Stimulated activated naive CD8-positive, alpha-beta T cell treated with anti-CD3 and anti-CD28 coated beads, Interleukin-15, Interleukin-2, amounts not matched to agents 100 ng/mL and 50 ng/mL, for 24 hours (primary cell): ENCODE measurements at regions not wholly inside any gene's neighbourhood (a gene's known extent, or its start where the extent isn't known, plus 50 kb on each side); places are given as distances from the start of the nearest gene placed in this dataset.
A peak's percentile ranks its signal among the peaks of the same experiment; 100 is the strongest.

Source experiments
- H3K27ac Mint-ChIP-seq: one replicate; pipeline ENCODE4 v1.8.0; 2021; ENCODE audit warnings: mild to moderate bottlenecking, mixed read lengths
- H3K27me3 Mint-ChIP-seq: one replicate; pipeline ENCODE4 v1.8.0; 2021; ENCODE audit warnings: mixed read lengths
- H3K36me3 Mint-ChIP-seq: one replicate; pipeline ENCODE4 v1.8.0; 2021; ENCODE audit warnings: low read depth, mixed read lengths
- H3K4me1 Mint-ChIP-seq: one replicate; pipeline ENCODE4 v1.8.0; 2021; ENCODE audit warnings: low read depth, mixed read lengths
- H3K4me3 Mint-ChIP-seq: one replicate; pipeline ENCODE4 v1.8.0; 2021; ENCODE audit warnings: mild to moderate bottlenecking, mixed read lengths
- H3K9me3 Mint-ChIP-seq: one replicate; pipeline ENCODE4 v1.8.0; 2021; ENCODE audit warnings: mixed read lengths

DNA sequence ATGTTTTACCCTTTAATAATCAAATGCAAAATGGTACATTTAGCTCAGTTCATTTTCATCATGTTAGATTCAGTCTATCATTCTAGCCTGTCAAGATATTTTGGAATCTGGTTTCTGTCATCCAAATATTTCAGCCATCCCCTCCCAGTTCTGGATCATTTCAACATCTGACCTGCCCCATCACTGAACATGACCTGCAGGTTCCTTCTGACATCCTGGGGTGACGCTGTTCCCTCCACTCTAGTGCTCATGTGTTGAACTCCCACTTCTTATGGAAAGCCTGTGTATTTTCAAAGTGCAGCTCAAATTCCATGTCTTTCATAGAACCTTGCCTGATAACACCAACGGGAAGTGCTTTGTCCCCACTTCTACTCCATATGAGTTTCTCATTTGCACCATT lies 320.0 kb upstream of the TNP1 start:
- no peaks in the 10 kb centered on the region for H3K36me3 Mint-ChIP-seq
- no peaks in the 10 kb centered on the region for H3K9me3 Mint-ChIP-seq
- peaks cover 6% of the 10 kb centered on the region for H3K27me3 Mint-ChIP-seq
- no peaks in the 10 kb centered on the region for H3K4me1 Mint-ChIP-seq
- no peak overlapping the region for H3K4me3 Mint-ChIP-seq
- no peak overlapping the region for H3K27ac Mint-ChIP-seq

- Mint-ChIP-seq H3K27me3 (peaks cover 11% of the 10 kb centered on the region), H3K4me1 (no peaks in the 10 kb centered on the region), H3K36me3 (no peaks in the 10 kb centered on the region), H3K27ac (no peak overlapping the region), H3K9me3 (no peaks in the 10 kb centered on the region), H3K4me3 (no peak overlapping the region)
Measured at GRCh38 chr2:217178341-217178740, 318.5 kb upstream of the TNP1 start.

- no peaks in the 10 kb centered on the region for H3K9me3 Mint-ChIP-seq
Measured at GRCh38 chr2:217177720-217178119, 317.9 kb upstream of the TNP1 start.

DNA sequence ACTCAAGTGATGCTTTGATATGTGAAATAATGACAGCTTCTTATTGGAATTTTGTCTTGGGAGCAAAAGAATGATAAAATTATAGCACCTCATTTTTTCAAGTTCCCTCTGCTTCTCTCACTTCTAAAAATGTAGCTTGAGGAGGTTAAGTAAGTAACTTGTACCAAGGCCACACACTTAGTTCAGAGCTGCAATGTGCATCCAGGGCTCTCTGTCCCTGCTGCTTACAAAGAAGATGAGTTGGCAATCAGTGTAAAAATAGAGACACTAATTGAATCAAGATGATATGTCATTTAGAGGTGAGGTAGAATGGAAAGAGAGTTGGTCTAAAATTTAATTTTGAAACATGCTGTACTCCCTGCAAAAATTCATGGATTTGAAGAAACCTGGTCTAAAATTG lies 312.0 kb upstream of the TNP1 start:
- no peaks in the 10 kb centered on the region for H3K36me3 Mint-ChIP-seq
- H3K27me3 Mint-ChIP-seq = peaks cover 36% of the 10 kb centered on the region
- no peak overlapping the region for H3K27ac Mint-ChIP-seq
- H3K4me3 Mint-ChIP-seq = no peak overlapping the region
- no peaks in the 10 kb centered on the region for H3K4me1 Mint-ChIP-seq
- peaks cover 6% of the 10 kb centered on the region for H3K9me3 Mint-ChIP-seq

More at GRCh38 chr2:217177720-217178119, 317.9 kb upstream of the TNP1 start:
- no peak overlapping the region for H3K4me3 Mint-ChIP-seq
- peaks cover 11% of the 10 kb centered on the region for H3K27me3 Mint-ChIP-seq
- no peak overlapping the region for H3K27ac Mint-ChIP-seq
- no peaks in the 10 kb centered on the region for H3K36me3 Mint-ChIP-seq
- H3K4me1 Mint-ChIP-seq = no peaks in the 10 kb centered on the region

- no peak overlapping the region for H3K4me3 Mint-ChIP-seq
- H3K36me3 Mint-ChIP-seq = no peaks in the 10 kb centered on the region
- H3K9me3 Mint-ChIP-seq = peaks cover 6% of the 10 kb centered on the region
- no peak overlapping the region for H3K27ac Mint-ChIP-seq
- peaks cover 35% of the 10 kb centered on the region for H3K27me3 Mint-ChIP-seq
- H3K4me1 Mint-ChIP-seq = no peaks in the 10 kb centered on the region
Measured at GRCh38 chr2:217168496-217168895, 308.6 kb upstream of the TNP1 start.

- Mint-ChIP-seq H3K27ac (no peak overlapping the region), H3K9me3 (peaks cover 6% of the 10 kb centered on the region), H3K4me3 (no peak overlapping the region), H3K4me1 (peaks cover 8% of the 10 kb centered on the region), H3K36me3 (no peaks in the 10 kb centered on the region), H3K27me3 (peaks cover 34% of the 10 kb centered on the region)
Measured at GRCh38 chr2:217167531-217167930, 307.7 kb upstream of the TNP1 start.

DNA sequence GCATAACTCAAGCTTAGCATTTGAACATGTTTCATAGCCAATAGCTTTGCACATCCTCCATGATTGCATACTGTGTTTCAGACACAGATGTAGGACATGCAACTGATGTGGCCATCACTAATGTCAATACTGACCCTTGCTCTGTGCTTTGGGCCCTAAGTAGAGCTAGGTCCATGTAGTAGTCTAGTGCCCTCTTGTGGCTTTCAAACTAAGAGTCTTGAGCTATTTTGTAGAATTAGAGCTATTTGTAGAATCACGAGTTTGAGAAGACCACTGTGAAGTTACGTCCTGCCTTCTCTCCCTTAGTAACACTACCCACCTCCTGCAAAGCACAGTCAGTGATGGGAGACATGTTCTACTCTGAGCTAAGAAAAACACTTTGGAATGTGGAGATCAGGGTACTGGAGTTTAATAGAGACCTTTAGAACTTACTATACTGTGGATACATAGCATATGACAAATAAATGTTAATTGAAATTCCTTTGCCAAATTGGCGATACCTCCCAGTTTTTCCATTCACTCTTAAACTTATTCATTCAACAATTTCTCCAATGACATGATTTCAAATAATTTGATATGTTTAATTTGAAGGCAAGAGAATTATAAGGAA lies 306.5 kb upstream of the TNP1 start:
- H3K27ac Mint-ChIP-seq = no peak overlapping the region
- H3K9me3 Mint-ChIP-seq = peaks cover 6% of the 10 kb centered on the region
- H3K36me3 Mint-ChIP-seq = no peaks in the 10 kb centered on the region
- peaks cover 20% of the 10 kb centered on the region for H3K4me1 Mint-ChIP-seq
- H3K27me3 Mint-ChIP-seq = peaks cover 25% of the 10 kb centered on the region
- no peak overlapping the region for H3K4me3 Mint-ChIP-seq

- no peak overlapping the region for H3K27ac Mint-ChIP-seq
- H3K4me1 Mint-ChIP-seq = peaks cover 24% of the 10 kb centered on the region
- peaks cover 18% of the 10 kb centered on the region for H3K27me3 Mint-ChIP-seq
- no peaks in the 10 kb centered on the region for H3K9me3 Mint-ChIP-seq
- no peaks in the 10 kb centered on the region for H3K36me3 Mint-ChIP-seq
- H3K4me3 Mint-ChIP-seq = no peak overlapping the region
Measured at GRCh38 chr2:217165547-217165946, 305.7 kb upstream of the TNP1 start.

DNA sequence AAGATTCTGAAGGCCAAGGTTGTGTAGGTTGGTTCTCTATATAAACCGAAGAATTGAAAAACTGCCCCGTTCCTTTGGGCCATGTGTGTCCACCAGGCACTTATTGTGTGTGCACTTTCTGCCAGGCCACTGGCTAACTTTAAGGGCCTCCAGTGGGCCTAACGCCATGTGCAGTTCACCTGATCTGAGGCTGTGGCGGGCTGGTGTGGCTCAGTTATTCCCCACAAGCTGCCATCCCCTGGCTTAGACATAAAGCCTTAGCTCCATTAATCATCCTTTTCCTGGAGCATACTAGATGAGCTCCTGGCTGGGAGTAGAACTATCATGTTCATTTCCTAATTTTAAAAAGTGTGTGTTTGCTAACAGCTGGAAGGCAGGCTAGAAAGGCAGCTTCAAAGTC lies 304.1 kb upstream of the TNP1 start:
- Mint-ChIP-seq H3K4me3 (no peak overlapping the region), H3K9me3 (no peaks in the 10 kb centered on the region), H3K27ac (no peak overlapping the region), H3K36me3 (no peaks in the 10 kb centered on the region), H3K4me1 (peaks cover 24% of the 10 kb centered on the region), H3K27me3 (peaks cover 12% of the 10 kb centered on the region)

DNA sequence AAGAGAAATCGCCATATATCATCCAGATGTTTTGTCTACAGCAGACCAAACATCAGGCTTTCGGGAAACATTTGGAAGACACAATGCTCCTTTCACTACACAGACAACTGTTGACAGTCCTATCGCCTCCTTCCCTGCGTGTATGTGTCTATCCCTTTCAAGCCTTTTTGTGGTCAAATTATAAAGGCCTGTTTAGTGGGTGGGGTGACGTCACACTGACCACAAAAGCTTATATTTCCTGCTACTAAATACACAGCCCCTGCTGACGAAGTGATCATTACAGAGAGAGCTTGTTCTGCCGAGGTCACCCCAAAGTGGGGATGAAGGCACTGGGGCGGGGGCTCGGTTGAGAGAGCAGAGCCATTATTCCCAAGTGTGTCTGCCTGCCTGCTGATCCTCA lies 302.7 kb upstream of the TNP1 start:
- Mint-ChIP-seq H3K27ac (peak overlapping the region; percentile 21), H3K36me3 (no peaks in the 10 kb centered on the region), H3K27me3 (peaks cover 14% of the 10 kb centered on the region), H3K4me1 (peaks cover 24% of the 10 kb centered on the region), H3K9me3 (no peaks in the 10 kb centered on the region), H3K4me3 (peak overlapping the region; percentile 18)

DNA sequence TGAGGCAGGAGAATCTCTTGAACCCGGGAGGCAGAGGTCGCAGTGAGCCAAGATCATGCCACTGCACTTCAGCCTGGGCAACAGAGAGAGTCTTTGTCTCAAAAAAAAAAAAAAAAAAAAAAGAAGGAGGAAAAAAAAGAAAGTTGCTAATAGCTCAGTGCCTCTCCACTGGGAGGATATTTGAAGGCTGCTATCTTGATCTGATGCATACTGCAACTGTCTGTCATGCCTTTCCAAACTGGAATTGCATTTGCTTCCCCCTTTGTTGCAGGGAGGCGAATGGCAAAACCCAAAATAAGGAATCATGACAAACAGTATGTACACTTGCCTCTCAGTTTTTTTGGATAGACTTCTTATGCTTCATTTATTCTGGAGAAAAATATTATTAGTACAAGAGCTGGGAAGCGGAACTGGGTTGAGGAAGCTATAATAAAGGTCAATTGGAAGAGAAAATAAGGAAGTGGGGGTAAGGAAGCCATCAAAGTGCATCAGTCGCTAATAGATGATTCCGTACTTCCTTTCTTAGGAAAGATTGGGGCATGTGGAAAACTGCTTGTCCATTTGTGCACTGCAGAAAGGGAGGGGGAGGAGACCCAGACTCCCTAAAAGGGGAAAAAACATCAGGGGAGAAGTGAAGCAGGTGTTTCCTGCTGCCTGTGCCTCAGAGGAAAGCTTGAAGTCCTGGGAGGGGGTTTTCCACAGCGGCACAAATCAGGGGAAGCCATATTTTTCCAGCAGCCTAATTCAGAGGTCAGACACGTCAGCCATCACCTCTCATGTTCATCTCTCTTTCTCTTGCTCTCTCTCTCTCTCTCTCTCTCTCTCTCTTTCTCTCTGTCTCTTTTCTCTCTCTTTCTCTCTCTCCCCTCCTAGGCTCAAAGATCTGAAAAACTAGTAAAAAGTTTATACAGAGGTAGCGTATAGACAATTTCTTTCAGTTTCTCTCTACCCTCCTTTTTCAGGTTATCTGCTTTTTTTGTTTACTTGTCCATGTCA lies 301.4 kb upstream of the TNP1 start:
- no peaks in the 10 kb centered on the region for H3K36me3 Mint-ChIP-seq
- H3K27ac Mint-ChIP-seq = peak overlapping the region; percentile 82
- H3K9me3 Mint-ChIP-seq = no peaks in the 10 kb centered on the region
- H3K4me3 Mint-ChIP-seq = no peak overlapping the region
- peaks cover 14% of the 10 kb centered on the region for H3K27me3 Mint-ChIP-seq
- peaks cover 24% of the 10 kb centered on the region for H3K4me1 Mint-ChIP-seq

- Mint-ChIP-seq H3K27ac (no peak overlapping the region), H3K4me1 (peaks cover 24% of the 10 kb centered on the region), H3K27me3 (peaks cover 11% of the 10 kb centered on the region), H3K9me3 (no peaks in the 10 kb centered on the region), H3K4me3 (no peak overlapping the region), H3K36me3 (no peaks in the 10 kb centered on the region)
Measured at GRCh38 chr2:217160103-217160743, 300.4 kb upstream of the TNP1 start.

DNA sequence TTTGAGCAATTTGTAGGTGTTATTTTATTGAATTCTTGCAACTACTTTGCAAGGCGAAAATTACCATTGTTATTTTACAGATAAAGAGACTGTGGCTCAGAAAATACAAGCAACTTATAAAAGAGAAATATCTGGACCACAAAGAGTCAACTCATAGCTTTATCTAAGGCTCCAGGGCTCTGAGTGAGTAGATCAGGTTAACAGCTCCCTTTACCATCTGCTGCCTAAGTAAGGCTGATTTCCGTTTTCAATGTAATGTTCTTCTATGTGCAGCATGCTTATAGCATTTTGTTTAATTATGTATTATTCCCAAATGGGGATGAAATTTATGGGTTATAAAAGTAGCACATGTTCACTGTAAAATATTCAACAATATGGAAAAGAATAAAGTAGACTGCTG lies 299.1 kb upstream of the TNP1 start:
- no peaks in the 10 kb centered on the region for H3K36me3 Mint-ChIP-seq
- H3K4me1 Mint-ChIP-seq = peaks cover 24% of the 10 kb centered on the region
- H3K27ac Mint-ChIP-seq = no peak overlapping the region
- no peak overlapping the region for H3K4me3 Mint-ChIP-seq
- H3K27me3 Mint-ChIP-seq = peaks cover 5% of the 10 kb centered on the region
- no peaks in the 10 kb centered on the region for H3K9me3 Mint-ChIP-seq

DNA sequence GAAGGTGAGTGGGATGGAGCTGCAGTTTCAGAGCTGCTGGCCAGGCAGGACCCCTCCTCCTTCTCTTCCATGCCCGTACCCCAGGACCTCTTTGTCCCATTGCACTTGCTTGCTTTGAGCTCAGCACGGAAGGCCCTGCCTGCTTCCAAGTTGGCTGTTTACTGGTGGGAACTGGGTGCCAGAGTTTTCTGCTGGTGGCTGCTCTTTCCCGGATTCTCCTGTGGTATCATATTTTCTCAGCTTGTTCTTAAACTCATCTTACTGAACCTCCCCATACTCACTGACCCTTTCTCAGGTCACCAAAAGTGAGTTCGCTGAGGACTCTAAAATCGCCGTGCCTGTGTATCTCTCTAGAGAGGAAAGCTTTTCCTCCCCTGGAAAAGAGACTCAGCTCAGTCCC lies 297.7 kb upstream of the TNP1 start:
- no peaks in the 10 kb centered on the region for H3K36me3 Mint-ChIP-seq
- H3K4me1 Mint-ChIP-seq = peaks cover 16% of the 10 kb centered on the region
- peaks cover 9% of the 10 kb centered on the region for H3K27me3 Mint-ChIP-seq
- H3K4me3 Mint-ChIP-seq = no peak overlapping the region
- H3K27ac Mint-ChIP-seq = no peak overlapping the region
- no peaks in the 10 kb centered on the region for H3K9me3 Mint-ChIP-seq

DNA sequence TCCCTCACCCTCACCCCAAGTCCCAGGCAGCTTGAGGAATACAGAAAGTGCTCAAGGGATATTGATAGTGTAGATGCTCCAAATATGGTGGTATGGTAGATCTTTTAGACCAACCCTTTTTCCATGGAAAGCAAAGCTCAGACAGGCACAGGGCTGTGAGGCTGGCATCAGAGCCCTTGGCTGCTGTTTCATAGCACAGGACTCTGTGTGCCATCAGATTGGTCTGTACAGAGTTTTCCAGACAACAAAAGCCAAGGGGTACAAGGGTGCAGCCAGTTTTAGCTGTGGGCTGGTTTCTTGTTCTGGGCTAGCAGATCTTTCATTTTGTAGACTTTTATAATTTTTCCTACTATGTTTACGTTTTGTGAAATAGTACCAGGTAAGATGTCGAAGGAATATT lies 296.9 kb upstream of the TNP1 start:
- H3K4me3 Mint-ChIP-seq = no peak overlapping the region
- no peak overlapping the region for H3K27ac Mint-ChIP-seq

More for the DNA sequence above, 296.9 kb upstream of the TNP1 start:
- Mint-ChIP-seq H3K27me3 (peaks cover 12% of the 10 kb centered on the region), H3K36me3 (no peaks in the 10 kb centered on the region), H3K9me3 (no peaks in the 10 kb centered on the region), H3K4me1 (peaks cover 9% of the 10 kb centered on the region)
